ENCODE measurements at regions not wholly inside any gene's neighbourhood (a gene's known extent, or its start where the extent isn't known, plus 50 kb on each side); places are given as distances from the start of the nearest gene placed in this dataset.

DNA sequence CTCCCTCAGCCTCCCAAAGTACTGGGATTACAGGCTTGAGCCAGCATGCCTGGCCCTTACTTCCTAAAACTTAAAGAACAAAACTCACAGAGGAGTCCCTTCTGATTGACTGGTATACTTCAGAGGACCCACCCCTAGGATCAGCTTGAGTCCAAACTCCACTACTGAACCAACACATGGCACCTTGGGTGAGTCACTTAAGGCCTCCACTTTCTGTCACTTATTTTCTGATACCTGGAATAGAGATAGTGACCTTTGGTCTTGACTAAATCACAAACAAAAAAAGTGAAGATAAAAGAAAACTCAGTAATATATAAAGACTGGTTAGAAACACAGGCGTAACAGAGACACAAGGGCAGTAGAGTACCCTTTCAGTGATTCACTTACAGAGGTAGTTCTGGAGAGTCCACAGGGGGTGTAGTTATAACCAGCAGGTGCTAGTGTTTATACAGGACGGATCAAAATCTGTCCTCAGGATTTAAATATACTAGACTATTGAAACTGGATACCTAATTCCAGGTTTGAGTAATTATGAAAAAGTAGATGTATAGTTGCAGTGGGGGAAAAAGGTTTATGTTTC is 274.3 kb upstream of the ANKRD55 start:
- Histone ChIP-seq H3K4me3 (no peak overlapping the region), H3K9me3 (no peaks in the 10 kb centered on the region), H3K27ac (no peak overlapping the region), H3K36me3 (ENCODE audit: low read depth, missing control alignments) (no peaks in the 10 kb centered on the region), H3K4me1 (peaks cover 8% of the 10 kb centered on the region), H3K27me3 (no peaks in the 10 kb centered on the region)
- WGBS, 2 donors: 91 to 95% methylated on average over 2 of the region's 2 CpGs
- DNase-seq: no peak
- intact Hi-C loops (cut with DNase I; ENCODE audit: low total_unique reads): no loop called here
- TF ChIP-seq POLR2A (IDR thresholded peaks at IDR 0.05): no peak
- TF ChIP-seq, protein P1, sequence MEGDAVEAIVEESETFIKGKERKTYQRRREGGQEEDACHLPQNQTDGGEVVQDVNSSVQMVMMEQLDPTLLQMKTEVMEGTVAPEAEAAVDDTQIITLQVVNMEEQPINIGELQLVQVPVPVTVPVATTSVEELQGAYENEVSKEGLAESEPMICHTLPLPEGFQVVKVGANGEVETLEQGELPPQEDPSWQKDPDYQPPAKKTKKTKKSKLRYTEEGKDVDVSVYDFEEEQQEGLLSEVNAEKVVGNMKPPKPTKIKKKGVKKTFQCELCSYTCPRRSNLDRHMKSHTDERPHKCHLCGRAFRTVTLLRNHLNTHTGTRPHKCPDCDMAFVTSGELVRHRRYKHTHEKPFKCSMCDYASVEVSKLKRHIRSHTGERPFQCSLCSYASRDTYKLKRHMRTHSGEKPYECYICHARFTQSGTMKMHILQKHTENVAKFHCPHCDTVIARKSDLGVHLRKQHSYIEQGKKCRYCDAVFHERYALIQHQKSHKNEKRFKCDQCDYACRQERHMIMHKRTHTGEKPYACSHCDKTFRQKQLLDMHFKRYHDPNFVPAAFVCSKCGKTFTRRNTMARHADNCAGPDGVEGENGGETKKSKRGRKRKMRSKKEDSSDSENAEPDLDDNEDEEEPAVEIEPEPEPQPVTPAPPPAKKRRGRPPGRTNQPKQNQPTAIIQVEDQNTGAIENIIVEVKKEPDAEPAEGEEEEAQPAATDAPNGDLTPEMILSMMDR (IDR thresholded peaks at IDR 0.05): no peak

DNA sequence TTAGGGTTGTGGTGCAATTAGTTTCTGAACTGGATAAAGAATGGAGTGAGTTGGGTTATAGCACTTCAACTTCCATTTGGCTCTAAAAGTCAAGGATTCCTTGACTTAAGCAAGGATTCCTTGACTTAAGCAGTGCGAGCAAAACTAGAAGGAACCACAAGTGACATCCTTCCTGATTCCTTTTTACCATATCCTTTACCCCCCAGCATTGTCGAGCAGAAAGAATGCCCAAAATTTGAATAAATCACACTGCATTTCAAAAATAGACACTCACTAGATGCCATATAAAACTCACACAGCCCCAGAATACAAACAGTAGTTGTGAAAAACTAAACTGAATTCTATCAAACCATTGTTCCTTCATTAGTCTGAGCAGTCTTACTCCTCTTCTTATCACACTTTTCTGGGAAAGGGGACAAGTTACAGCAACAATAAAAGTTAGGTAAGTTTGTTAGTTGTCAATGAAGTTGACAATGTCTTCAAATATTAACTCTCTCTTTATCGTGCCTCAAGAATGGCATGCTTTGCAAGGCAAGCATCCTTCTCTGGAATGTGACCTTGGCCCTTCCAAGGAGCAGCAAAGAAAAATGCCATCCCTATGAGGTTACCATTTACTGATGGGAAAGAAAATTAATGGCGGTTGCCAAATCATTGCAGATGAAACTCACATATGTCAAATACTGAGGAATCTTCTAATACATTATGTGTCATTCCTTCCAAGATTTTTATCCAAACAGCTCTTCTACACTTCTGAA is 273.3 kb upstream of the ANKRD55 start:
- WGBS, 2 donors: 59 to 74% methylated on average over 4 of the region's 4 CpGs
- peaks cover 5% of the 10 kb centered on the region for H3K4me1 ChIP-seq
- TF ChIP-seq POLR2A (IDR thresholded peaks at IDR 0.05): no peak
- TF ChIP-seq, protein P1 (IDR thresholded peaks at IDR 0.05): no peak
- H3K27me3 ChIP-seq: no peaks in the 10 kb centered on the region
- intact Hi-C loops (cut with DNase I; ENCODE audit: low total_unique reads): no loop called here
- H3K9me3 ChIP-seq: no peaks in the 10 kb centered on the region
- no peak overlapping the region for H3K4me3 ChIP-seq
- no peak overlapping the region for H3K27ac ChIP-seq
- no peaks in the 10 kb centered on the region for H3K36me3 ChIP-seq (ENCODE audit: low read depth, missing control alignments)
- no peak for DNase-seq

DNA sequence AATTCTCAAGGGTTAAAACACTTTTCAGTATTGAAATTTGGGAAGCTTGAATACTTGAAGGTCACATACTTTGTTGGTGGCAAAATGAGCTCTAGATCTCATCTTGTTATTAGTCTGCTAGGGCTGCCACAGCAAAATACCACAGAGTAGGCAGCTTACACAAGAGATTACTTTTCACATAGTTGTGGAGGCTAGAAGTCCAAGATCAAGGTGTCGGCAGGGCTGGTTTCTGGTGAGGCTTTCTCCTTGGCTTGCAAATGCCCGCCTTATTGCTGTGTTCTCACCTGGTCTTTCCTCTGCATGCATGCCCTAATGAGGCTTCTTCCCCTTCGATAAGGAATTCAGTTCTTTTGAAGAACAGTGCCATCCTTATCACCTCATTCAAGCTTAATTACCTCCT is 270.8 kb upstream of the ANKRD55 start:
- Histone ChIP-seq H3K27ac (no peak overlapping the region), H3K9me3 (no peaks in the 10 kb centered on the region), H3K4me1 (peaks cover 4% of the 10 kb centered on the region), H3K4me3 (no peak overlapping the region), H3K27me3 (no peaks in the 10 kb centered on the region), H3K36me3 (ENCODE audit: low read depth, missing control alignments) (no peaks in the 10 kb centered on the region)
- 86 to 92% methylated on average over 3 of the region's 3 CpGs for WGBS, 2 donors
- no peak for DNase-seq
- intact Hi-C loops (cut with DNase I; ENCODE audit: low total_unique reads): no loop called here
- TF ChIP-seq, protein P1 (IDR thresholded peaks at IDR 0.05): no peak
- TF ChIP-seq POLR2A (IDR thresholded peaks at IDR 0.05): no peak

DNA sequence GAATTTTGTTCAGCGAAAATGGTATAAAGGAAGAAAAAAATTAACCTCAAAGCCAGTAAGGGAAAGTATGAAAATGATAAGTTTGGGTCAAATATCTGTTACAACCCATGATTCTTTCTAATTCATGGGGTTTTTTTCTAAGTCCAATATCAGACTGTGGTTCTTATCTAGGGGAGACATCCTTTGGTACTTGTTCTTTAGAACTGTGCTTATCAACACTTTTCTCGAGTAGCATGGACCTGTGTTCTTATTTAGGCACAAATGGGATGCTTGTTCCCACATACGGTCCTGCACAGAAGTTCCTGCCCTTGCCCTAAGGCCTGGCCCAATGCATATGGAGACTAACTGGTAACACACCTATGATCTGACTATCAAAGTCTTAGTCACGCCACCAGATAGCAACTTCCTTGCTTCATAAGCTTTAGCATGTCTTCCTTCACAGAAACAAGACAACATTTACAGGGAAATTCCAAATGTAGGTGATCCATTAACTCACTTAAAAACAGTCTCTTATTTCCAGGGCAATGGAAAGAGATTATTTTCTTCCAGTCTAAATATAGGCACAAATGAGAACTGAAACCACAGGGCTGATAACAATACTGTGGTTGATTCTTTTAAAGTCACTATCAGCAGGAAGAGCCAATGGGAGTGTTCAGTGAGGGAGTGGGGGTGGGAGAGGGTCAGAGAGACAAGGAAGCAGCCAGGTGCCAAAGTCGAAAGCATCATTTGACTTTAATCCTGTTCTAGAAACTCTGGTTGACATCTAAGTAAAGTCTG is 268.8 kb upstream of the ANKRD55 start:
- Histone ChIP-seq H3K9me3 (no peaks in the 10 kb centered on the region), H3K4me1 (peaks cover 4% of the 10 kb centered on the region), H3K27me3 (no peaks in the 10 kb centered on the region), H3K36me3 (ENCODE audit: low read depth, missing control alignments) (no peaks in the 10 kb centered on the region), H3K4me3 (no peak overlapping the region), H3K27ac (peak overlapping the region; percentile 21 to 29)
- no peak for TF ChIP-seq POLR2A (IDR thresholded peaks at IDR 0.05)
- TF ChIP-seq, protein P1 (IDR thresholded peaks at IDR 0.05): no peak
- intact Hi-C loops (cut with DNase I; ENCODE audit: low total_unique reads): no loop called here
- WGBS, 2 donors: 56 to 70% methylated on average over 5 of the region's 5 CpGs
- peak; percentile 57 for DNase-seq

All from testis (tissue), 2 donors.